PC-3 (cell line): ENCODE measurements at regions not wholly inside any gene's neighbourhood (a gene's known extent, or its start where the extent isn't known, plus 50 kb on each side); places are given as distances from the start of the nearest gene placed in this dataset.

ENCODE experiments used
- ATAC-seq: fragments of 200-7000 bp; cut with Tn5 transposase; 2 replicates; pipeline ENCODE4 v1.9.1; 2020; ENCODE audit warnings: mild to moderate bottlenecking, moderate library complexity
- BruUV-seq: library from RNA; stranded (reverse); fragments of 400-500 nt; replicated peaks from 2 replicates; lab custom pipeline; 2021; lab: Mats Ljungman, UMichigan
- CTCF ChIA-PET: fragments of 300-600 bp; sonication (Branson Sonifier 250); formaldehyde crosslinking; loops from one replicate; lab custom pipeline; 2022; ENCODE audit warnings: antibody characterized with exemption; lab: Charles Lee
- POLR2A ChIA-PET: fragments of 300-600 bp; sonication (Branson Sonifier 250); formaldehyde crosslinking; loops from one replicate; lab custom pipeline; 2022; ENCODE audit warnings: antibody characterized with exemption; ENCODE audit not compliant: unreplicated experiment; lab: Charles Lee
- DNase-seq: peaks from one replicate; pipeline ENCODE4 v3.0.0-alpha.2; 2015
- H2AFZ ChIP-seq: fragments of 300-600 bp; sonication (generic); 2 replicates; pipeline ENCODE4 v1.6.0; 2016; ENCODE audit warnings: antibody characterized with exemption, low read length
- H3F3A ChIP-seq: fragments of 300-600 bp; sonication (generic); one replicate; pipeline ENCODE4 v1.6.0; 2017; ENCODE audit warnings: antibody characterized with exemption, low read length, control low read depth, mild to moderate bottlenecking; ENCODE audit not compliant: unreplicated experiment
- H3K27ac ChIP-seq: fragments of 300-600 bp; sonication (generic); 2 replicates; pipeline ENCODE4 v1.5.1; 2016; ENCODE audit warnings: mild to moderate bottlenecking, low read length
- H3K27me3 ChIP-seq: fragments of 300-600 bp; sonication (generic); 2 replicates; pipeline ENCODE4 v1.6.1; 2016; ENCODE audit warnings: low read length, mixed read lengths
- H3K36me3 ChIP-seq: fragments of 300-600 bp; sonication (generic); 2 replicates; pipeline ENCODE4 v1.6.1; 2016; ENCODE audit warnings: low read depth, mixed run types, low read length, mixed read lengths
- H3K4me1 ChIP-seq: fragments of 300-600 bp; sonication (generic); 2 replicates; pipeline ENCODE4 v1.5.1; 2016; ENCODE audit warnings: low read length; ENCODE audit not compliant: insufficient read depth
- H3K4me2 ChIP-seq: fragments of 300-600 bp; sonication (generic); 2 replicates; pipeline ENCODE4 v1.6.0; 2016; ENCODE audit warnings: low read length
- H3K4me3 ChIP-seq: fragments of 300-600 bp; sonication (generic); 2 replicates; pipeline ENCODE4 v1.5.1; 2016; ENCODE audit warnings: mild to moderate bottlenecking, low read length, mixed read lengths
- H3K79me2 ChIP-seq: fragments of 300-600 bp; sonication (generic); 2 replicates; pipeline ENCODE4 v1.6.1; 2017; ENCODE audit warnings: low read length, mixed read lengths
- H3K9ac ChIP-seq: fragments of 300-600 bp; sonication (generic); 2 replicates; pipeline ENCODE4 v1.6.0; 2016; ENCODE audit warnings: mild to moderate bottlenecking, low read length
- H3K9me2 ChIP-seq: fragments of 300-600 bp; sonication (generic); replicated peaks from 2 replicates; pipeline ENCODE4 v1.6.1; 2016; ENCODE audit warnings: mixed run types, low read length, mixed read lengths
- H3K9me3 ChIP-seq: fragments of 300-600 bp; sonication (generic); 2 replicates; pipeline ENCODE4 v1.6.1; 2016; ENCODE audit warnings: low read length, mixed read lengths
- H4K20me1 ChIP-seq: fragments of 300-600 bp; sonication (generic); 2 replicates; pipeline ENCODE4 v1.6.1; 2016; ENCODE audit warnings: low read length, mixed read lengths
- CTCF ChIP-seq: fragments of 300-600 bp; sonication (generic); conservative IDR thresholded peaks from 2 replicates; pipeline ENCODE4 v1.5.1; 2017; ENCODE audit warnings: antibody characterized with exemption, low read depth, mild to moderate bottlenecking, low read length
- EZH2 ChIP-seq: fragments of 300-600 bp; sonication (generic); IDR thresholded peaks from one replicate; pipeline ENCODE4 v1.6.1; 2017; ENCODE audit warnings: antibody characterized with exemption, mild to moderate bottlenecking, low read length; ENCODE audit not compliant: unreplicated experiment
- EZH2phosphoT487 ChIP-seq: fragments of 300-600 bp; sonication (generic); IDR thresholded peaks from 2 replicates; pipeline ENCODE4 v1.6.1; 2018; ENCODE audit warnings: mild to moderate bottlenecking, antibody characterized with exemption, low read length, borderline replicate concordance
- intact Hi-C: fragments of 100-400 bp; cut with micrococcal nuclease; formaldehyde crosslinking; loops from 2 replicates; pipeline ENCODE4 v1.9.0; 2023

- Histone ChIP-seq H3K4me3 (no peak overlapping the region), H2AFZ (no peak overlapping the region), H4K20me1 (no peaks in the 10 kb centered on the region), H3K27me3 (no peaks in the 10 kb centered on the region), H3K36me3 (no peaks in the 10 kb centered on the region), H3F3A (no peaks in the 10 kb centered on the region), H3K27ac (no peak overlapping the region), H3K4me1 (no peaks in the 10 kb centered on the region), H3K9ac (no peak overlapping the region), H3K79me2 (no peaks in the 10 kb centered on the region), H3K9me2 (no peaks in the 10 kb centered on the region), H3K9me3 (no peaks in the 10 kb centered on the region), H3K4me2 (no peak overlapping the region)
- ChIA-PET CTCF (no interaction called here), POLR2A (no interaction called here)
- no TSS peak for BruUV-seq
- no peak; the same call in 1 of the 2 replicates for TF ChIP-seq CTCF
- TF ChIP-seq EZH2phosphoT487, result no peak
- no peak for TF ChIP-seq EZH2
- DNase-seq, result no peak
- no peak for ATAC-seq
- intact Hi-C loops, result no loop called here
Measured at GRCh38 chr10:33835556-33835955, 501.1 kb upstream of the NRP1 start.

- TF ChIP-seq EZH2phosphoT487, result no peak
- no peak for TF ChIP-seq EZH2
- no peak for TF ChIP-seq CTCF
- Histone ChIP-seq H3K79me2 (no peaks in the 10 kb centered on the region), H2AFZ (no peak overlapping the region), H3K9ac (no peak overlapping the region), H3K4me1 (no peaks in the 10 kb centered on the region), H3F3A (no peaks in the 10 kb centered on the region), H3K36me3 (no peaks in the 10 kb centered on the region), H3K9me3 (no peaks in the 10 kb centered on the region), H4K20me1 (no peaks in the 10 kb centered on the region), H3K4me2 (no peak overlapping the region), H3K27me3 (no peaks in the 10 kb centered on the region), H3K9me2 (no peaks in the 10 kb centered on the region), H3K4me3 (no peak overlapping the region), H3K27ac (no peak overlapping the region)
- intact Hi-C loops, result no loop called here
- DNase-seq (no peak), ATAC-seq (no peak)
- ChIA-PET CTCF (no interaction called here), POLR2A (interaction anchor here (0.7 kb wide), 1 partner anchor 341 kb away, joined by 4 read pairs; no protein-coding TSS in a partner anchor)
- no TSS peak for BruUV-seq
Measured at GRCh38 chr10:33833566-33833965, 499.1 kb upstream of the NRP1 start.

- Histone ChIP-seq H3K9me2 (no peaks in the 10 kb centered on the region), H4K20me1 (no peaks in the 10 kb centered on the region), H3K4me1 (no peaks in the 10 kb centered on the region), H3K4me3 (no peak overlapping the region), H3K79me2 (no peaks in the 10 kb centered on the region), H3K9ac (no peak overlapping the region), H3K9me3 (no peaks in the 10 kb centered on the region), H3K27me3 (no peaks in the 10 kb centered on the region), H3F3A (no peaks in the 10 kb centered on the region), H3K4me2 (no peak overlapping the region), H3K27ac (no peak overlapping the region), H2AFZ (no peak overlapping the region), H3K36me3 (no peaks in the 10 kb centered on the region)
- ATAC-seq (no peak), DNase-seq (no peak)
- ChIA-PET POLR2A (interaction anchor here (0.8 kb wide), 1 partner anchor 236 kb away, joined by 3 read pairs; no protein-coding TSS in a partner anchor), CTCF (no interaction called here)
- TF ChIP-seq EZH2phosphoT487, result no peak
- TF ChIP-seq CTCF, result no peak
- TF ChIP-seq EZH2, result no peak
- no TSS peak for BruUV-seq
- intact Hi-C loops, result no loop called here
Measured at GRCh38 chr10:33832124-33832787, 497.8 kb upstream of the NRP1 start.
